Left renal pelvis (tissue), 4 donors: ENCODE measurements at regions not wholly inside any gene's neighbourhood (a gene's known extent, or its start where the extent isn't known, plus 50 kb on each side); places are given as distances from the start of the nearest gene placed in this dataset.
"Not testable (repeated sequence)": the region's sequence is repeated elsewhere in the genome, so short reads cannot be mapped to it uniquely, and the experiment has no call there.

Source experiments
- DNase-seq, 4 donors: peaks; one replicate each; pipeline ENCODE4 v3.0.0-alpha.2; 2013; ENCODE audit warnings: low read depth in 4 of 4, low spot score in 3 of 4

DNA sequence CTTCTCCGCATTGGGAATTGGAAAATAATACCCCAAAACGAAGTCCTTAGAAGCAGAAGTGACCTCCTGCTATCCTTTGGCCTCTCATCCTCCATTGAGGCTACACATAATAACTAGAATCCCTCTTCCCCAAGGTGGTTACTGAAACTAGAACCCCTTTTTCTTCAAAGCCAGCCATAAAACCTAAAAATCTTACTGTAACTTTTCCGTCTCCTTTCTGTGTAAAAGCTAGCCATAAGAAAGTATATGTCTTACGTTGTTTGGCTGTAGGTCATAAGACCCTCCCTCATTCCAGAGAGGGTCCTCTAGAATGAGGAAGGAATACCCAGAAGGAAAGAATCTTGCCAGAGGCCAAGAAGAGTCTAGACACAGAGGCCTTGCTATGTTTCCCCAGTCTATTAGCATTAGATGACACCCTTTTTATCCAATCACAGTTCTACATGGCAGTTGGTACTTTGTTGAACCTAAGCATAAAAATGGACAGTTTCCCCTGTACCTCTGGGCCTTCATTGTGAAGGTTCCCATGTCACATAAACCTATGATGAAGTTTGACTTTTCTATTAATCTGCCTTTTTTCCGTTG, 133.9 kb upstream of the BTN3A2 start:
- DNase-seq, result no peak

DNA sequence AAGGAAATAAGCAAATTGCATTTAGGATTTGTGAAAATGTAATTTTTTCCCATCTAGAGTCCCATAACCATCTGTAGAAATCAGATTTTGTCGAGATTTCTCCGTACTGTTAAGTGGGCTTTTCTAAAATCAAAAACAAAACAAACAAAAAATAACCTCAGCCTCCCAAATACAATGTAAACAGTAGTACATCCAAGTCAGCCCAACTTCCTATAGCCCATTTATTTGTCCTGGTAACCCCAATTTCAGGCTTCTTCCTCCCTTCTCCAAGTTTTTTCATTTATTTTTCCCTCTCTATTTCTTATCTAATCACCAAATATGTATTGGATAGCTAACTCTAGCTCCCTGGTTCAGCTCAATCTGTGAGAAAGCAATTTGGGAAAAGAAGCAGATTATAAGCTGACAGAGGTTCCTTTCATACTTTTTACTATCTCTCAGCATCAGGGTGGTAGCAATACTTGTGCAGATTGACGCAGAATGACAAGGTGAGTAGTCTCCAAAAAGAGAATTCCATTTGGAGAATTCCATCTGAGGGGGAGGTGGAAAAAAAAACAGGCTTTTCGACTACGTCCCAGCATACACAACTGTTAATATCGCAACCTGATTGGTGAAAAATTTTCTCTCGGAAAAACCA, 132.6 kb upstream of the BTN3A2 start:
- no peak for DNase-seq

DNA sequence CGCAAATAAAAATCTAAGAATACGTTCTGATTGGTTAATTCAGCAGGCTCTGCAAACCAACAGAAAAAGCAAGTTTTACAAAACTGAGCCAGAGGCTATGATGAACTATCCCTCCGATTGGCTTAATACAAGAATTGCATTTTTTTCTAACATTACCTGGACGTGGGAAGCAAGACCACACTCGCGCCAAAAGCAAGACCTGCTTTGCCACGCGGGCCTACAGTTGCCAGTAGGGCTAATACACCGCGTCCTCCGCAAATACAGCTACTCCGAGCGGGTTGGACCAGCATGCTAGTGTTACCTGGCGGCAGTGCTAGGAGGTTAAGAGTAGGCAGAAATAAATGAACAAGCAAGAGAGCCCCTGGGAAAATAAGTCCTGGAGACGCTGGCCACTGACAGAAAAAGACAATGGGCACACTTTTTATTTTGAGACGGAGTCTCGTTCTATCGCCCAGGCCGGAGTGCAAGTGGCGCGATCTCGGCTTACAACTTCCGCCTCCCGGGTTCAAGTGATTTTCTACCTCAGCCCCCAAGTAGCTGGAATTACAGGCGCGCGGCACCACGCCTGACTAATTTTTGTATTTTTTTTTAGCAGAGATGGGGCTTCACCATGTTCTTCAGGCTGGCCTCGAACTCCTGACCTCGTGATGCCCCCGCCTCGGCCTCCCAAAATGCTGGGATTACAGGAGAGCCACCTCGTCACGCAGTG, 131.9 kb upstream of the BTN3A2 start:
- no peak for DNase-seq

DNA sequence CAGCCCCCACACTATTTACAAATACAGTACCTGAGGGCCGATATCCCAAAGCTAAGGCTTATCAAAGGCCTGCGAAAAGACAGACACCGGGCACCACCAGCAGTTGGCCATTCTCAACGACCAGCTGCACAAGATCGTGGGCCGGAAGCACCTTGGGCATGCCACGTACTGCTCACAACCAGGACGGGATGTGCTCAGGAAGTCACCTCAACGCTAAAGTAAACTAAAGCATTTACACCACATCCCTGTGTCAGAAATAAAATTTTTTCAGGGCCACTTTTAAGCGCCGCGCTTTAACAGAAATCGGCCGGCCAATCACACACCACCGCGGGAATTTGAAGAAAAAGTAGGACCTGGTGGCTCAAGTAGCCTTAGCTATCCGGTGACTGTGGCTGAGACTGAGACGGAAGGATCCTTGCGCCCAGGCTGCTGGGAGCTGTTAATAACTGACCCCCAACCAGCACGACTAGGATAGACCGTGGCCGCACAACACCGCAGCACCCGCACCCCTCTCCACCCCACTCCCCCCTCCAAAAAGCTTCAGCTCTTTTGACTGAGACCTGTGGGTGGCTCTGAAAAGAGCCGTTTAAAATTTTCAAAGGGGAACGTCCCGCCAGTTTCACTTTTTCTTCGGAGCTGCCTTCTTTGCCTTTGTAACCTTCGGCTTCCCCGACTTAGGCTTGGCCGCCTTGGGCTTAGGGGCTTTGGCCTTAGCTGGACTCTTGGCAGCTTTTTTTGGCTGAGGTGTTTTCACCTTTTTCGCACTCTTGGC, 131.2 kb upstream of the BTN3A2 start:
- DNase-seq, result no peak

DNA sequence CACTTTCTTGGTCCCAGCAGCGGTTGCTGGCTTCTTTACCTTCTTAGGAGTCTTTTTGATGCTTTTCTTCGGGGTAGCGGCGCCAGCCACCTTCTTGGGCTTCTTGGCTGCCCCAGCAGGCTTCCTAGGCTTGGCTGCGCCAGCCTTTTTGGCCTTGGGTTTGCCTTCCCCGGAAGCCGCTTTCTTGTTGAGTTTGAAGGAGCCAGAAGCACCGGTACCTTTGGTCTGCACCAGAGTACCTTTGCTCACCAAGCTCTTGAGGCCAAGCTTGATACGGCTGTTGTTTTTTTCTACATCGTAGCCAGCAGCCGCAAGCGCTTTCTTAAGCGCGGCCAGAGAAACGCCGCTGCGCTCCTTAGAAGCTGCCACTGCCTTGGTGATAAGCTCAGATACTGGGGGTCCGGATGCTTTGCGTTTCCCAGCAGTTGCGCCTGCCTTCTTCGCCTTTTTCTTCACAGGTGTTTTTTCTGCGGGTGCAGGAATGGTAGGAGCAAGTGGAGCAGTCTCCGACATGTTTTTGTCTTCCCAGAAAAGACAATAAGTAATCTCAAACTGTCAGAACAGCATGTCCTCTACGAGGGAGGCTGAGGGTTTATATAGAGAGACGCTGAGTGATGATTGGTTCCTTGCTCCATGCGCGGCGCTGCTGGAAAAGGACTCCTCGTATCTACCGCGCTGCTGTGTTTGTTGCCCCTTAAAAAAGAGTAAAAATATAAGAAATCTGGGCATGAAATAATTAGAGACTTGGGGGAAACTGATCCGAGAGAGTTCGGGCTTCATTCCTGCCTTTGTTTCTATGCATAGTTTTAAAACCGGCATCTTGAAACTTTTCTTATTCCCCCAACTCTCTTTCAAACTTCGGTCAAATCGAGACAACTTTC, 130.3 kb upstream of the BTN3A2 start:
- peak in 2 of 4 donors; percentile 91 to 93 for DNase-seq

DNA sequence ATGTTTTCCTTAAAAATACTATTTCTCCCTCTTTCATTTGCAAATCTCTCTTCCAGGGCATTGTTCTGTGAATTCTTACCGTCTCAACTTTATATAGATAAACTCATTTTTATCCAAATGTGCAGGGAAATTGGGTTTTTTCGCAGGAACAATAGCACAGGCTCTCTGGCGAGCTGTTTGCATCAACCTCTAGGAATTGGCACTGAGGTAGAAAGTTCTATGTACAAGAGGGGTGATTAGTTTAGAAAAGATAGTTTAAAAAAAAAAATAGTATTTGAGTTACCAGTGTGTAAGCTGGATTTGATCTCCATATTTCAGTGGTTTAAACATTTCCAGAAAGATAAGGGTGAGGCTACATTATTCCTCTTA, 129.7 kb upstream of the BTN3A2 start:
- DNase-seq, result no peak

DNA sequence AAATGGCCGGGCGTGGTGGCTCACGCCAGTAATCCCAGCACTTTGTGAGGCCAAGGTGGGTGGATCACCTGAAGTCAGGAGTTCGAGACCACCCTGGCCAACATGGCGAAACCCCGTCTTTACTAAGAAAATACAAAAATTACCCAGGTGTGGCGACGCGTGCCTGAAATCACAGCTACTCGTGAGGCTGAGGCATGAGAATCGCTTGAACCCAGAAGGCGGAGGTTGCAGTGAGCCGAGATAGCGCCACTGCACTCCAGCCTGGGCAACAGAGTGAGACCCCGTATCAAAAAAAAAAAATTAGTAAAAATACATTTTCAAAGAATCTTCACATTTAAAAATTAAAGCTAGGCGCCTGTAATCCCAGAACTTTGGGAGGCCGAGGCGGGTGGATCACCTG, 125.6 kb upstream of the BTN3A2 start:
- DNase-seq, result not testable (repeated sequence)

DNA sequence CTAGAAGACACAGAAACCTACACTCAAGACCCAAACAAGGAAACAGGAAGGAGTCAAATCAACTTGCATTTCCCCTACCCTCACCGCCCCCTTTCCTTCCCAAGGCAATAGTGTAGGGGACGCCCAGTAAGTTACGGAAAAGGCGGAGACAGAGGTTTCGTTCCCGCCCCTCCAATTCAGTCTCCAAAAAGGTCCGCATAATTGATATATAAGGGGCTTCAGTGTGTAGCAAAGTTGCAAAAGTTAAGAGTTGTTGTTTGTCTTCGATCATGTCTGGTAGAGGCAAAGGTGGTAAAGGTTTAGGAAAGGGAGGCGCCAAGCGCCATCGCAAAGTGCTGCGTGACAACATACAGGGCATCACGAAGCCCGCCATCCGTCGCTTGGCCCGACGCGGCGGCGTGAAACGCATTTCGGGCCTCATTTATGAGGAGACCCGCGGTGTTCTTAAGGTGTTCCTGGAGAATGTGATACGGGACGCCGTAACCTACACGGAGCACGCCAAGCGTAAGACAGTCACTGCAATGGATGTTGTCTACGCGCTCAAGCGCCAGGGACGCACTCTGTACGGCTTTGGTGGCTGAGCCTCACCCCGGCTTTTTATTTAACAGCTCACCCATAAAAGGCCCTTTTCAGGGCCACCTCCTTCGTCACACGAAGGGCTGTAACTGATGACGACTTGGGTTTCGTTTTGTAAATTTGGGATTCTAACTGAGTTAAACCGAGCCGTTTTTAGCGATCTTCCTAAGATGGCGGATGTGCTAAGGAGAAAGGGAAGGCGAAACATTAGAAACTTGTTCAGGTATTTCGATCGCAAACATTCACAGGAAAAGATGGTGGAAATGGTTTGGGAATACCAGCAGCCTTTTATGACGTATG, 124.6 kb upstream of the BTN3A2 start:
- DNase-seq, result peak; percentile 94 to 97 (median 94)

DNA sequence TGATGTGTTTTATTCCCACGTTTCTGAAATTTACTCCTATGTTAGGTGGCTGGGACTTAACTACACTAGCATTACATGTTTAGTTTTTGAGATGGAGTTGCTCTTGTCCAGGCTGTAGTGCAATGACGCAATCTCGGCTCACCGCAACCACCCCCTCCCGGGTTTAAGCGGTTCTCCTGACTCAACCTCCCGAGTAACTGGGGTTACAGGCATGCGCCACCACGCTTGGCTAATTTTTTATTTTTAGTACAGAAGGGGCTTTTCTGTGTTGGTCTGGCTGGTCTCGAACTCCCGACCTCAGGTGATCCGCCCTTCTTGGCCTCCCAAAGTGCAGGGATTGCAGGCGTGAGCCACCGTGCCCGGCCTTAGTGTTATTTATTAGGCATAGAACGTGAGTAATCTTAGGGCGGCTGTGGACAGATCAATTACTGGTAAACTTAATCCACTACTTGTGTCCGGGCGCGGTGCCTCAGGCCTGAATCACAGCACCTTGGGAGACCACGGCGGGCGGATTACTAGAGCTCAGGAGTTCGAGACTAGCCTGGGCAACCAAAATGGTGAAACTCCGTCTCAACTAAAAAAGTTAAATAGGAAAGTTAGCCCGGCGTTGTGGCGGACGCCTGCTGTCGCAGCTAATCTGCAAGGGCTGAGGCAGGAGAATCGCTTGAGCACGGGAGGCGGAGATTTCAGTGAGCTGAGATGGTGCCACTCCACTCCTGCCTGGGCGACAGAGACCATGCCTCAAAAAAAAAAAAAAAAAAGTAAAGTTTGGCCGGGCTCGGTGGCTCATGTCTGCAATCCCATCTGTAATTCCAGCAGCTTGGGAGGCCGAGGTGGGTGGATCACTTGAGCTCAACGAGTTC, 123.7 kb upstream of the BTN3A2 start:
- DNase-seq, result no peak

DNA sequence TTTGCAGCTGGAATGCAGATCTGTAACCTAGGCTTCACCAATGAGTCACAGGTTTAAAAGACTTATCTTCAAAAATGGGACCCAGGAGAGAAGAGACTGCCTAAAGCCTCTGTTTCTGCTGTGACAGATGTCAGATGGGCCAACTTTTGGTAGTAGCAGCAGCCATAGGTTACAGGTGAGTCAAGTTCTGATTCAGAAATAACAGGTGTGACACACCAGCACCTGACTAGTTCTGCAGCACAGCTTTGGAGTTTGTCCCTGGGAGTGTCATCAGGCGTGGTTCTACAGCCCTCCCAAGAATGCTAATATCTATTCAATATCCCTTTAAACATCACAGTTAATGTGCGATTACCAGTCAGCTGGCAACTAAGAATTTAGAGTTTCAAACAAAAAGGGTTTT, 121.9 kb upstream of the BTN3A2 start:
- DNase-seq, result no peak

DNA sequence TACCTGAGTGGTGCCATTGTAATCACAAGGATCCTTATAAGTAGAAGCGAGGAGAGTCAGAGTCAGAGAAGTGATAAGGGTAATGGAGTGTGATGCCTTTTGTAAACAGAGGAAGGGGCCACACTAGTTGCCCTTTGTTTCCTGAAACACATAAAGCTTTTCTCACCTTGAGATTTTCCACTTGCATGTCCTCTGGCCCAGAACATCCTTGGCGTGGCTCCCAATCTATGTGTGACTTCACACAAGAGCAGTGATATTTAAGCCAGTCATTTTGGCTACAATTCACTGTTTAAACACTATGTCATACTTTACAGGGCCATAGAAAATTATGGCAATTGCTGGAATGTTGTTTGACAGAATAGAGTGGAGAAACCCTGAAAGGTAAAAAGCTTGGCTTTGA, 121.2 kb upstream of the BTN3A2 start:
- DNase-seq, result no peak

DNA sequence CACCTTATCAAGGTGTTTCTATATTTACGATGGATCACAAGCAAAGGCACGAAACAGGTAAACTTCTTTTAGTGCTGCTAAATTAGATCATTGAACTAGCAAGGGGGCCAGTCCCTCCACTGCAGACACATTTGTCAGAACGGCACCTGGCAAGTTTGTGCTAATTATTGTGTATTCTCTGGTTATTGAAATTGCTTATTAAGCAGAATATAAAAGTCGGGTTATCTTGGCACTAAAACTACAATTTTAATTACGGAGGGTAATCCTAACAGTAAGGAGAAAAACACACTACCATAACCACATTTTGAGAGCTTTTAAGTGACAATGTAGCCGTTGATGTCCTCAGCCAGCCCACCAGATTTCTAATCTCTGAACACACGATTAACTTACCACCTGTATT, 118.9 kb upstream of the BTN3A2 start:
- DNase-seq, result no peak

DNA sequence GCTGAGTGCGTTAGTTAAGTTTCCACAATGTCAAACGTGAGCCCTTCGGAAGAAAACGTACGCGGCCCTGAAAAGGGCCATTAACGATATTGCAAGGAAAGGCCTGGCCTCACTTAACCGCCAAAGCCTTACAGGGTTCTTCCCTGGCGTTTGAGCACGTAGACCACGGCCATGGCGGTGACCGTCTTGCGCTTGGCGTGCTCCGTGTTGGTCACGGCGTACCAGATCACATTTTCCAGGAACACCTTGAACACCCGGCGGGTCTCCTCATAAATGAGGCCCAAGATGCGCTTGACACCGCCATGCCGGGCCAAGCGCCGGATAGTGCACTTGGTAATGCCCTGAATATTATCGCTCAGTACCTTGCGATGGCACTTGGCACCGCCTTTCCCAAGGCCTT, 118.4 kb upstream of the BTN3A2 start:
- no peak for DNase-seq

DNA sequence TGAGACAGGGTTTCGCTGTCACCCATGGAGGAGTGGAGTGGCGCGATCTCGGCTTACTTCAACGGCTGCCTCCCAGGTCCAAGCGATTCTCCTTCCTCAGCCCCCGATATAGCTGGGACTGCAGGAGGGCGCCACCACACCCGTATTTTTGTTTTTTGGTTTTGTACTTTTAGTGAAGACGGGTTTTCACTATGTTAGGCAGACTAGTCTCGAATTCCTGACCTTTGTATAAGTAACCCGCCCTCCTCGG, 115.4 kb upstream of the BTN3A2 start:
- DNase-seq, result no peak

DNA sequence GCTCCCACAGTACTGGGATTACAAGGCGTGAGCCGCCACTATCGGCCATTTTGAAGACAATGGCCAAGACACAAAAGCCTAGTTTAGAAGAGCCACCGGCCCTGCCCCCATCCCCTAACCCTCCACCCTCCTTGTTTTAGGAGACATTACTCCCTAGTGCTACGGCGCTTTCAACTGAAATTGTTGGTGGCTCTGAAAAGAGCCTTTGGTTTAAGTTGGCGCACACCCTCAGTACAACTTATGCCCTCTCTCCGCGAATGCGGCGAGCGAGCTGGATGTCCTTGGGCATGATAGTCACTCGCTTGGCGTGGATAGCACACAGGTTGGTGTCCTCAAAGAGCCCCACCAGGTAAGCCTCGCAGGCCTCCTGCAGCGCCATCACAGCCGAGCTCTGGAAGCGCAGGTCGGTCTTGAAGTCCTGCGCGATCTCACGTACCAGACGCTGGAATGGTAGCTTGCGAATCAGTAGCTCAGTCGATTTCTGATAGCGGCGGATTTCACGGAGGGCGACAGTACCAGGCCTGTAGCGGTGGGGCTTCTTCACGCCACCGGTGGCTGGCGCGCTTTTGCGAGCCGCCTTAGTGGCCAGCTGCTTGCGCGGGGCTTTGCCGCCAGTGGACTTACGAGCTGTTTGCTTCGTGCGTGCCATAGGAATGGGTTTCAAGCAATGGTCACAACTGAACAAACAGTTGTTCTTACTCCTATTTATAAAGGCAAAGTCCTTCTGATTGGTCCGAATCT, 114.9 kb upstream of the BTN3A2 start:
- DNase-seq, result peak in 2 of 4 donors; percentile 66 to 79

DNA sequence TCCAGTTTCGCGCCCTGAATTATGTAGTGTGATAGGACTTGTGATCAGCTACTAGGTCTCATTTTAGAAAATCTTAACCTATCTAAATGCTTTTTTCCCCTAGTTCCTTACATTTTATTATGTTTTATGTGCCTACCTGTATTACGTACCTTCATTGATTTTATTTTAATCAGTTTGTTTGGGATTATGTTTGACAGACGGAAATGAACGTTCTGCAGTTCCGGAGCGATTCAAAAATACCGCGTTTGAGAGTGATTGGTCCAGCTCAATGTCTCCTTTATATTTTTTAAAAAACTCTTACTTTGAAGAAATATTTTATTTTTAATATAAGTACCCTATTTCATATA, 114.3 kb upstream of the BTN3A2 start:
- no peak for DNase-seq

DNA sequence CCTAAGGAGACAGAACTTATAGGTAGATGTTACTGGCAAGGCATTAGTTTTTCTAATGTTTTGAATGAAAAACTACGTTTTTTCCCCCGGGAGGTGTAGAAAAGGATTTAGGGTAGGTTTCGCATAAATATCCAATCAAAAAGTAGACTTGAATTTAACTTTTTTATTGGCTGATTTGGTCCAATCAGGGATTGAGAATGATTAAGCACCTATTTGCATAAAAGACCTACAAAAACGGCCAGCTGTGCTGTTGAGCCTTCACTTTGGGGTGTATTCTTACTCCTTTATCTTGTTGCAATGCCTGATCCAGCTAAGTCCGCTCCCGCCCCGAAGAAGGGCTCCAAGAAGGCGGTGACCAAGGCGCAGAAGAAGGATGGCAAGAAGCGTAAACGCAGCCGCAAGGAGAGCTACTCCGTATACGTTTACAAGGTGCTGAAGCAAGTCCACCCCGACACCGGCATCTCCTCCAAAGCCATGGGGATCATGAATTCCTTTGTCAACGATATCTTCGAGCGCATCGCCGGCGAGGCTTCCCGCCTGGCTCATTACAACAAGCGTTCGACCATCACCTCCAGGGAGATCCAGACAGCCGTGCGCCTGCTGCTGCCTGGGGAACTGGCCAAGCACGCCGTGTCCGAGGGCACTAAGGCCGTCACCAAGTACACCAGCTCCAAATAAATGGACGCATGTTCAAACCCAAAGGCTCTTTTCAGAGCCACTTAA, 113.5 kb upstream of the BTN3A2 start:
- DNase-seq, result peak in 2 of 4 donors; percentile 82 to 92

DNA sequence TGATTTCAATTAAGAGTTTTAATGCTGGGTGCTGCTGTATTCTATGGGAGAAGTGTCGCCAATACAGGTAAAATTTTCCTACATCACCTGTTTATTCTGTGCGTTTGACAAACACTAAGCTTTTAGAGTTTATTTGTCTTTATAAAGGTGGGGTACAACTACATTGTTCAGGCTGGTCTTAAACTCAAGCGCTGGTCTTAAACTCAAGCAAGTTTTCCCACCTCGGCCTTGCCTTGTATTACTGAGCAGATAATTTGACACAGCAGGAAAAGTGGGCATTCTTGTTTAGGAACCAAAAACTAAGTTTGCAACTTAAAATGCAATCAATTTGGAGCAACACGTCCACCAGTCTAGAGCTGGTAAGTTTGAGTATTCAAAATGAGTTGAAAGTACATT, 112.9 kb upstream of the BTN3A2 start:
- DNase-seq, result no peak
